ENCODE measurements at regions not wholly inside any gene's neighbourhood (a gene's known extent, or its start where the extent isn't known, plus 50 kb on each side); places are given as distances from the start of the nearest gene placed in this dataset.

- Histone ChIP-seq H3K36me3 (no peaks in the 10 kb centered on the region), H3K27ac (no peak overlapping the region), H3K27me3 (no peaks in the 10 kb centered on the region), H3K4me3 (no peak overlapping the region), H3K9me3 (no peaks in the 10 kb centered on the region), H3K4me1 (peaks cover 0 to 12% of the 10 kb centered on the region in 2 donors)
- ATAC-seq (no peak), DNase-seq (no peak)
- TF ChIP-seq CTCF (IDR thresholded peaks at IDR 0.05) = no peak
- intact Hi-C loops (cut with DNase I) = loop anchor here in 1 of 2 donors (10.0 kb wide), 1 partner anchor 232 kb away; no protein-coding TSS in a partner anchor
Observed at GRCh38 chr20:43842126-43843020, 72.3 kb upstream of the TOX2 start.

GRCh38 chr20:43840382-43841070, 74.1 kb upstream of the TOX2 start:
- no peak for TF ChIP-seq CTCF (IDR thresholded peaks at IDR 0.05)
- no peak for ATAC-seq
- no peak overlapping the region for H3K4me3 ChIP-seq
- intact Hi-C loops (cut with DNase I) = loop anchor here in 1 of 2 donors (10.0 kb wide), 1 partner anchor 234 kb away; no protein-coding TSS in a partner anchor
- no peak for DNase-seq
- no peaks in the 10 kb centered on the region for H3K27me3 ChIP-seq
- no peak overlapping the region for H3K27ac ChIP-seq
- H3K4me1 ChIP-seq = peaks cover 0 to 8% of the 10 kb centered on the region in 2 donors
- H3K9me3 ChIP-seq = no peaks in the 10 kb centered on the region
- no peaks in the 10 kb centered on the region for H3K36me3 ChIP-seq

GRCh38 chr20:43839793-43840199, 74.9 kb upstream of the TOX2 start:
- no peak overlapping the region for H3K4me3 ChIP-seq
- no peak for TF ChIP-seq CTCF (IDR thresholded peaks at IDR 0.05)
- intact Hi-C loops (cut with DNase I) = loop anchor here in 1 of 2 donors (10.0 kb wide), 1 partner anchor 235 kb away; no protein-coding TSS in a partner anchor
- H3K36me3 ChIP-seq = no peaks in the 10 kb centered on the region
- no peak for ATAC-seq
- no peaks in the 10 kb centered on the region for H3K9me3 ChIP-seq
- no peak for DNase-seq
- H3K27me3 ChIP-seq = no peaks in the 10 kb centered on the region
- peaks cover 0 to 8% of the 10 kb centered on the region in 2 donors for H3K4me1 ChIP-seq
- H3K27ac ChIP-seq = no peak overlapping the region

- no peaks in the 10 kb centered on the region for H3K4me1 ChIP-seq
- TF ChIP-seq CTCF (IDR thresholded peaks at IDR 0.05) = no peak
- no peak overlapping the region for H3K27ac ChIP-seq
- intact Hi-C loops (cut with DNase I) = no loop called here
- no peaks in the 10 kb centered on the region for H3K27me3 ChIP-seq
- no peaks in the 10 kb centered on the region for H3K36me3 ChIP-seq
- ATAC-seq (no peak), DNase-seq (no peak)
- no peaks in the 10 kb centered on the region for H3K9me3 ChIP-seq
- H3K4me3 ChIP-seq = no peak overlapping the region
Observed at GRCh38 chr20:43838703-43839060, 76.0 kb upstream of the TOX2 start.
